MCF 10A (cell line): ENCODE measurements at regions not wholly inside any gene's neighbourhood (a gene's known extent, or its start where the extent isn't known, plus 50 kb on each side); places are given as distances from the start of the nearest gene placed in this dataset.

Source experiments
- BruUV-seq: library from RNA; stranded (reverse); fragments of 400-500 nt; replicated peaks from 2 replicates; lab custom pipeline; 2021; lab: Mats Ljungman, UMichigan
- CTCF ChIA-PET: fragments of 300-600 bp; sonication (Branson Sonifier 250); formaldehyde crosslinking; extraction: SDS; loops from one replicate; lab custom pipeline; 2021; ENCODE audit warnings: antibody characterized with exemption, inconsistent platforms; lab: Yijun Ruan, JAX
- POLR2A ChIA-PET: fragments of 300-600, 350-650 bp; sonication (Branson Sonifier 250); formaldehyde crosslinking; extraction: SDS; loops from one replicate; lab custom pipeline; 2020; ENCODE audit warnings: antibody characterized with exemption, inconsistent platforms; lab: Yijun Ruan, JAX
- DNase-seq: peaks from one replicate; pipeline ENCODE4 v3.0.0-alpha.2; 2018; ENCODE audit not compliant: unreplicated experiment
- H3K27ac Mint-ChIP-seq: one replicate; pipeline ENCODE4 v1.8.0; 2022; ENCODE audit warnings: mild to moderate bottlenecking, low read depth, mixed read lengths; ENCODE audit not compliant: unreplicated experiment
- H3K27me3 Mint-ChIP-seq: one replicate; pipeline ENCODE4 v1.8.0; 2022; ENCODE audit warnings: mixed read lengths; ENCODE audit not compliant: insufficient read depth, unreplicated experiment
- H3K36me3 Mint-ChIP-seq: one replicate; pipeline ENCODE4 v1.8.0; 2022; ENCODE audit warnings: mild to moderate bottlenecking, moderate library complexity, mixed read lengths; ENCODE audit not compliant: insufficient read depth, unreplicated experiment
- H3K4me1 Mint-ChIP-seq: one replicate; pipeline ENCODE4 v1.8.0; 2022; ENCODE audit warnings: mixed read lengths; ENCODE audit not compliant: insufficient read depth, unreplicated experiment
- H3K4me3 Mint-ChIP-seq: one replicate; pipeline ENCODE4 v1.8.0; 2022; ENCODE audit warnings: mild to moderate bottlenecking, moderate library complexity, mixed read lengths; ENCODE audit not compliant: unreplicated experiment
- H3K9me3 Mint-ChIP-seq: one replicate; pipeline ENCODE4 v1.8.0; 2022; ENCODE audit warnings: mixed read lengths; ENCODE audit not compliant: unreplicated experiment
- intact Hi-C: fragments of 100-400 bp; cut with micrococcal nuclease; formaldehyde crosslinking; loops from 2 replicates; pipeline ENCODE4 v1.14.1; 2022
- TF ChIP-seq, protein P1 (sequence below): fragments of 200-600 bp; IDR thresholded peaks from one replicate; pipeline ENCODE4 v1.8.0; 2022; ENCODE audit warnings: antibody characterized with exemption, mild to moderate bottlenecking; ENCODE audit not compliant: unreplicated experiment

DNA sequence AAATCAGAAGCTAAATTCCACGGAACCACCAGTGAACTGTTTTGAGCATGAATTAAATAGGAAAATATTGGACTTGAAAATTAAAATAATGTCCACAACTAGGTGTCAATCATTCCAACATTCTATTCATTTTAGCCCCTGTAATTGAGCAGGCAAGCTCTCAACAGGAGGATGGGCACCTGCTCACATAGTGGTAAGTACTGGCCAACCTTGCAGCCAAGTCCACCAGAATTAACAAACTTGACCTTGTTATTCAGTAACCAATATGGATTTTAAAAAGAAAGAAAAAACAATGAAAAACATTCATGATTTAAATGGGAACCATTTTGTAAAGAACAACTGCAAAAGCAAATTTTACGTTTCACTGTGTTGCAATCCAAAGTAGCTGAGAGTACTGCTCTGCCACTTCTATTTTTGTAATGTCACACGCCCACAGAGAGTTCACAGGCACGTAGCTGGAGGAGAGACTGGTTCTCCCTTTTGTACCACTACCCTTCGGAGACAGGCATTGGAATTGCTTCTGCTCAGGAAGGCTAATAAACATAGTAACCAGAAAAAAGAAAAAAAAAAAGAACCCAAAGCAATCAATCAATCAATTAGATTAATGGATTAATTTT is 75.2 kb upstream of the F13A1 start:
- POLR2A ChIA-PET = interaction anchor here (0.6 to 1.5 kb wide), 3 partner anchors 9 to 18 kb away, joined by 3 read pairs; no protein-coding TSS in a partner anchor
- TF ChIP-seq, protein P1, sequence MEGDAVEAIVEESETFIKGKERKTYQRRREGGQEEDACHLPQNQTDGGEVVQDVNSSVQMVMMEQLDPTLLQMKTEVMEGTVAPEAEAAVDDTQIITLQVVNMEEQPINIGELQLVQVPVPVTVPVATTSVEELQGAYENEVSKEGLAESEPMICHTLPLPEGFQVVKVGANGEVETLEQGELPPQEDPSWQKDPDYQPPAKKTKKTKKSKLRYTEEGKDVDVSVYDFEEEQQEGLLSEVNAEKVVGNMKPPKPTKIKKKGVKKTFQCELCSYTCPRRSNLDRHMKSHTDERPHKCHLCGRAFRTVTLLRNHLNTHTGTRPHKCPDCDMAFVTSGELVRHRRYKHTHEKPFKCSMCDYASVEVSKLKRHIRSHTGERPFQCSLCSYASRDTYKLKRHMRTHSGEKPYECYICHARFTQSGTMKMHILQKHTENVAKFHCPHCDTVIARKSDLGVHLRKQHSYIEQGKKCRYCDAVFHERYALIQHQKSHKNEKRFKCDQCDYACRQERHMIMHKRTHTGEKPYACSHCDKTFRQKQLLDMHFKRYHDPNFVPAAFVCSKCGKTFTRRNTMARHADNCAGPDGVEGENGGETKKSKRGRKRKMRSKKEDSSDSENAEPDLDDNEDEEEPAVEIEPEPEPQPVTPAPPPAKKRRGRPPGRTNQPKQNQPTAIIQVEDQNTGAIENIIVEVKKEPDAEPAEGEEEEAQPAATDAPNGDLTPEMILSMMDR = no peak
- CTCF ChIA-PET = interaction anchor here (1.0 to 1.1 kb wide), 2 partner anchors 10 to 11 kb away, joined by 3 to 4 read pairs; no protein-coding TSS in a partner anchor
- no TSS peak for BruUV-seq
- intact Hi-C loops = no loop called here
- Mint-ChIP-seq H3K9me3 (no peaks in the 10 kb centered on the region), H3K4me1 (no peaks in the 10 kb centered on the region), H3K27me3 (no peaks in the 10 kb centered on the region), H3K36me3 (peaks cover 6% of the 10 kb centered on the region), H3K27ac (no peak overlapping the region), H3K4me3 (no peak overlapping the region)
- no peak for DNase-seq

DNA sequence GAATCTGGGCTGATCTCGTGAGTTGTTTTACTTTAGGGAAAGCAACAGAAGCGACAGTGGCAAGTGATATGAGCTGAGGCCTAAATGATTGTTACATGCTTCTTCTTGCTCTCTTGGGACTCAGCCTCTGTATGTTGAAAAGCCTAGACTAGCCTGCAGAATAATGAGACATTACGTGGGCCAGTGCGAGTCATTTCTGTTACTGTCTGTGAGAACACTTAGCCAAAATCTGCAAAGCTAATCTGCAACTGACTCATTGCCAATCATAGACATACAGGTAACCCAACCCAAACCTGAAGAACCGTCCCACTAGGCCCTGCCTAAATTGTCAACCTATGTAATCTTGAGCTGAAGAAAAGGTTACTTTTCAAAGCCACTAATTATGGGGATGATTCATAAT is 77.4 kb upstream of the F13A1 start:
- CTCF ChIA-PET = interaction anchor here (0.6 kb wide), 2 partner anchors 939 to 1253 kb away, joined by 4 to 6 read pairs; no protein-coding TSS in a partner anchor
- intact Hi-C loops = no loop called here
- no TSS peak for BruUV-seq

DNA sequence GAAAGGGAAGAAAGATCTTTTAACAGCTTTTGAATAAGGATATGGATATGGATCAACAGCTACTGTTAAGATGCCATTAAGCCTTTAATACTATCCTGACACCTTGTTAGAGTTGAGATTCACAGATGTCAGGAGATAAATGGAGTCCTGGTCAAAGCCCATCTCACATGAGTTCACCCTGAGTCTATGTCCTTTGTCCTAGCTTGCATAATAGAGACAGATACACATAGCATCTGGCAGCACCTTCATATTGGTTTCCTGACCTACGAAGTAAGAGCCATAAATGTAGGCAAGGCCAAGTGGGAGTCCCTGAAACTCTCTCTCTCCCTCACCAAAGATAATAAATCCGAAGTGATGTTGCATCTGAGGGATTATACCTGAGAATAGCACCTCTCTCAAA is 79.1 kb upstream of the F13A1 start:
- Mint-ChIP-seq H3K27ac (no peak overlapping the region), H3K9me3 (no peaks in the 10 kb centered on the region), H3K4me3 (no peak overlapping the region), H3K4me1 (no peaks in the 10 kb centered on the region), H3K36me3 (no peaks in the 10 kb centered on the region), H3K27me3 (no peaks in the 10 kb centered on the region)
- no peak for DNase-seq
- TF ChIP-seq, protein P1 = no peak
- ChIA-PET CTCF (no interaction called here), POLR2A (no interaction called here)
- no TSS peak for BruUV-seq
- intact Hi-C loops = no loop called here

More for the DNA sequence above, 77.4 kb upstream of the F13A1 start:
- TF ChIP-seq, protein P1 = no peak
- peak; percentile 29 for DNase-seq
- H3K4me1 Mint-ChIP-seq = no peaks in the 10 kb centered on the region
- POLR2A ChIA-PET = interaction anchor here (0.8 kb wide), 1 partner anchor 25 kb away, joined by 3 read pairs; no protein-coding TSS in a partner anchor
- no peak overlapping the region for H3K27ac Mint-ChIP-seq
- no peak overlapping the region for H3K4me3 Mint-ChIP-seq
- H3K27me3 Mint-ChIP-seq = no peaks in the 10 kb centered on the region
- H3K9me3 Mint-ChIP-seq = no peaks in the 10 kb centered on the region
- H3K36me3 Mint-ChIP-seq = no peaks in the 10 kb centered on the region

DNA sequence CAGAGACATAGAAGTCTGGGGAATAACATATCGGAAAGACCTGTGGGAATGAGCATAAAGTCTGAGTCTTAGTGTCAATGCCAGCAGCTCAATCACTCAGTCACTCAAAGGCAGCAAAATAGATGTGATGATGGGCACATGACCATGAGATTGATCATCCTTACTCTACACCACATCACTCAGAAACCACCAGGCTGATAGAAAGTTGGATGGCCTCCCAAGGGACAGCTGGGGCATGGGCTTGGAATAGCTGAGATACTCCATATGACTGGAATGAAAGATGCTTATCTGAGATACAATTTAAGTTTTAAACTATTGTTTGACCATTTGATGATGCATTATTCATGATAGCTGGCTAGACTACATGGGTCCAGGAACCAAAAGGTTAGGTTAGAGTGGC is 80.9 kb upstream of the F13A1 start:
- no peak for DNase-seq
- Mint-ChIP-seq H3K27ac (no peak overlapping the region), H3K9me3 (no peaks in the 10 kb centered on the region), H3K4me1 (no peaks in the 10 kb centered on the region), H3K27me3 (no peaks in the 10 kb centered on the region), H3K36me3 (no peaks in the 10 kb centered on the region), H3K4me3 (no peak overlapping the region)
- BruUV-seq = no TSS peak
- TF ChIP-seq, protein P1 = no peak
- POLR2A ChIA-PET = interaction anchor here (0.6 kb wide), 1 partner anchor 1346 kb away, joined by 3 read pairs; no protein-coding TSS in a partner anchor
- CTCF ChIA-PET = no interaction called here
- intact Hi-C loops = no loop called here
